ENCODE measurements at regions not wholly inside any gene's neighbourhood (a gene's known extent, or its start where the extent isn't known, plus 50 kb on each side); places are given as distances from the start of the nearest gene placed in this dataset.
A peak's percentile ranks its signal among the peaks of the same experiment; 100 is the strongest.

DNA sequence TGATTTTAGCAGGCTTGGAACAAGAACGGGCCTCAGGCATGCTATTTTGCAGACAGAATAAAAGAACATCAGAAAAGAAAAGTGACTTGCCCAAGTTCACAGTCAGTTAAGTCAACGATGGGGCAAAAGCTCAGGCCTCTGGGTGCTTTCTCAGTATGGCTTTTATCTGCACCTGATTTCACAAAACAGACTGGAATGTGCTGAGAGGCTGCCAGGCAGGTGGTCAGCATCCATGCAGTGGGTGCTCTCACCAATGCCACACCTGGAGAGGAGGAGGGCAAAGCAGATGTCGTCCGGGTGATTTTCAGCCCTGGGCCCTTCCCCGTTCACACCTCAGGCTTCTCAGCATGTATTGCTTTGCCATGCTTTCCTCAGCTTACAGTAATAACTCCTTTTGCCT lies 854.6 kb downstream of the RNF144A start:
- DNase-seq (ENCODE audit: insufficient read length, low spot score): no peak

DNA sequence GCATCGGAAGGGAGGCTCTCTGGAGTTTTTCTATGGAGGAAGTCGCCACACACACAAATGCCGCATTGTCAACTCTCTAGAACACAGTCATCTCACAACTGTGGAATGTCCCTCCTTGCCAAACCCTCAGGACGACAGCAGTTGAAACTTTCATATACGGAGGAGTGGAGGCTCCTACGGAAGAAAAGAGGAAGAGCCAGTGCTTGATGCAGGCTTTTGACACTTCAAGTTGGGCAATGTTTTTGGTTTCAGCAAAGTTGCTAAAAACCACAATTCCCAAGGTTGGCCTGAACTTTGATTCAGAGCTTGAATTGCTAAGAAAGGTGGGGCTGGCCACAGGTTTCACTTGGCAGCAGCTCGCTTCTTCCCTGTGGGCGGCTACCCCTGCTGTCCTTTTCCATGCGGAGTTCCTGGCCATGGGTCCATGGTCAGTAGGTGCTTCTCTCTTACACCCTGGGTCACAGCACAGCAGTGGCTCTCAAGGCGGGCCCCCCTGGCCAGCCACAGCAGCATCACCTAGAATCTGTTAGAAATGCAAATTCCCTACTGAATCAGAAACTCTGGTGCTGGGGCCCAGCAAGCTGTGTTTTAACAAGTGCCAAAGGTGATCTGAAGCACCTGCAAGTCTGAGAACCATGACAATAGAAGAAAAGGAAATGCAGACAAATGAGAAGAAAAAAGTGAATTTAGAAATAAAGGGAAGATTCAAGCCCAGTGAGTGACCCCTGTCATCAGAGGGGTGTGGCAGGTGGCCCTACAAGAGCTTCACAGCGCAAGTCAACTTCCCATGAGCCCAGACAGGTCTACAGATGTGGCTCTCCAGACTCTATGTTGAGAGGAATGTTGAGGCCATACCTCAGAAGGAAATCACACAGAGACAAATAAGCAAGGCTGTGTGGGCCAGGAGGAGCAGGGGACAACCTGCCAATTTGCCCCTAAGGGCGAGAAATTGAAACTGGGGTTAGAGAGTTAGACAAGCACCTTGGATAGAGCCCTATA lies 856.4 kb downstream of the RNF144A start:
- peak; percentile 7 for DNase-seq (ENCODE audit: insufficient read length, low spot score)
- peak; percentile 82 for FAIRE-seq

More for the DNA sequence above, 854.6 kb downstream of the RNF144A start:
- FAIRE-seq: no peak

DNA sequence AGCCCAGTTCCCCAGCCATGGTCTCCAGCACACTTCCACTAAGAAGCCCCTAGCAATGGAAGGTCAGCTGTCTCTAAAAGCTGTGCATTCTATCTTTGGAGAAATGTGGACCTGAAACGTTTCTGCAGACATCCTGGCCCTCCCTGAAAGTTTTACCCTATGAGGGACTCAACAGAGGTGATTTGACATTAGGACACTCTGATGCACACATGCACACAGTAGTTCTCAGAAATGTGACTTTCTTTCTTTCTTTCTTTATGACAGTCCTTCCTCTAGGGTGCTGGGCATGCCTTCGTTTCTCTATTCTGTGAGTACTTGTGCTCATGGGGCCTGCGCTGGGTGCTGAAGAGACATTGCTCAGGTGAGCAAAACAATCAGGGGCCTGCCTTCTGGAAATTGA lies 857.3 kb downstream of the RNF144A start:
- no peak for FAIRE-seq

DNA sequence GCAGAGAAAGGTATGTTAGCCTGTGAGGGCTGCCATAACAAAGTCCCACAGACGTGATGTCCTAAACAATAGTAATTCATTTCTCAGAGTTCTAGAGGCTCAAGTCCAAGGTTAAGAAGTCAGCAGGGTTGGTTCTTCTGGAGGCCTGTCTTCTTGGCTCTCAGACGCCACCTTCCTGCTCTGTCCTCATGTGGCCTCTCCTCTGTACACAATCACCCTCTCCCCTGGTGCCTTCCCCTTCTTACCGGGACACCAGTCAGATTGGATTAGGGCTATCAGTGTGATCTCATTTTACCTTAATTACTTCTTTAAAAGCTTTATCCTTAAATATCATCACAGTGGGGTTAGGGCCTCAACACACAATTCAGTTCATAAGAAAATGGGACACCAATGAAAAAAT lies 860.5 kb downstream of the RNF144A start:
- no peak for FAIRE-seq
- DNase-seq (ENCODE audit: insufficient read length, low spot score): no peak

More for the DNA sequence above, 857.3 kb downstream of the RNF144A start:
- DNase-seq (ENCODE audit: insufficient read length, low spot score): no peak

DNA sequence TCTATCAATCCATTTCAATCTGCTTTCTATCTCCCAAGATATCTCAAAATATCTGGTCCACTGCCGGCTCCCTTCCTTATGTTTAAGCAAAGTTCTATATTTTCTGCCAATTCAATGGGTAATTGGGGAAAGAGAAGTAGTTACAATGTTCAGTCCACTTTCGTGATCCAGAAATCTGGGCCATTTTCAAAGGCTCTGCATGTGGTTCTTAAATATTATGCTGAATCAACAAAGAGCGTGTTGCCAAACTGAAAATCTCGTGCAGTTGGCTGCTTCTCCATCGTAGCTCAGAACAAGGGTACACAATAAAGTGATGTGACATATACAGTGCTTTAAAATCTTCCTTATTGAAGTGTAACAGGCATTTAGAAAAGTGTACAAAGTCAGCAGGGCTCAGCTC lies 863.1 kb downstream of the RNF144A start:
- no peak for FAIRE-seq
- DNase-seq (ENCODE audit: insufficient read length, low spot score): no peak

DNA sequence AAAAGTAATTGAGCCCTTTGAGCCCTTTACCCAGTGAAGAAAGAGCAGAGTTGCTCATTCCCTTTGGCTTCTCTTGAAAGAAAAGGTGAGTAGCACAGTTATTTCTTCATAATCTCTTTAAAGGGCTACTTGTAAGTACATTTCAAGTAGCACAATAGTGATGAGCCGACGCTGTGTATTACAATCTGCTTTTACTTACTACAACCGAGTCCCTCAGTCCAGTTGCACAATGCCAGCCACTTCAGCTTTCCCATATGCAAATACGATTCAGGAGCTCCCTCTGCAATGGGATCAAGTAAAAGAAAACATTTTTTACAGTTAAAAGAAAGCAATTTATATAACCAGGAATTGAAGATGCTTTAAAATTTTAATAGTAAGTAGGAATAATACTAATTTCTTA lies 868.5 kb downstream of the RNF144A start:
- no peak for FAIRE-seq

DNA sequence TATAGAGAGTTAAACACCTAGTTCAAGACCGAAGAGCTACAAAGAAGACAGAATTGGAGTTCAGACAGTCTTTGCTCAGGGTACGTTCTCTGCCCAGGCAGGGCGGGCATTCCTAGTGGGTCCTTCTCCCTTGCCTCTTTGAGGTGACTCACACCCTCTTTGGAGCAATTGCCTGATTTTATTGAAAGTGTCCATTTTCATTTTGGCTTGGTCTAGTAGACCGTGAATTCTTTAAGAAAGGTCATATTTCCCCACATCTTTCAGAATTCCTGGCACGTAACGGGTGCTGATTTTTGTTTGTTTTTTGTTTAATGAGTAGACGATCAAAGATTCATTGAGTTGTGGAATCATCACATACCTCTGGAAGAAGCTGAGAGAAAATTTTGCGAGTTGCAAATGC lies 871.5 kb downstream of the RNF144A start:
- DNase-seq (ENCODE audit: insufficient read length, low spot score) (no peak), FAIRE-seq (no peak)

More for the DNA sequence above, 868.5 kb downstream of the RNF144A start:
- DNase-seq (ENCODE audit: insufficient read length, low spot score): no peak

DNA sequence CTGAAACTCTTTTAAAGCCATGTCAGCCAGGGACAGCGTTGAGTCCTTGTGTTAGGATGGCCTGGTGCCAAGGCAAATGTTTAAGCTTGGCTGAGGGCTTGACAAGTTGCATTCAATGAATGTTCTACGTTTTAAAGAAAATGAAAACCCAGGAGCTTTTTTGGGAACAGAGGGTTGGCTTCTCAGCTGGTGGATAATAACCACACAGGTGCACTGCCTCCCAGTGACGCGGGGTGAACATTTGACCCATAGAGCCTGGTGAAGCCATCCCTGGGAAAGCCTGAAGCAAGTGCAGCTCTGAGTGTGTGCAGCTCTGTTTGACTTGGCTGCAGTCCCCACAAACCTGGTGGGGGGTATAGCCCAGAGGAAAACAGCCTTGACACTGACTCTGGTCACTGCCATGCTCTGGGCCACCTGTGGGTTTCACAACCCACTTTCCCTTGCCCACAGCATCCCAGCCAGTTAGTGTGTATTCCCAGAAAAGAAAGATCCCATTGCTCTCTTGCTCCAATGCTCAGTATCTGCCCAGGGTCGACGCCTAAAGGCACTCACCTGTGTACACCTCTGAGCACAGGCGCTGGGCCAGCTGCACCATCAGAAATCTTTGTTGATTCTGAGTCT lies 874.9 kb downstream of the RNF144A start:
- FAIRE-seq (no peak), DNase-seq (ENCODE audit: insufficient read length, low spot score) (no peak)

DNA sequence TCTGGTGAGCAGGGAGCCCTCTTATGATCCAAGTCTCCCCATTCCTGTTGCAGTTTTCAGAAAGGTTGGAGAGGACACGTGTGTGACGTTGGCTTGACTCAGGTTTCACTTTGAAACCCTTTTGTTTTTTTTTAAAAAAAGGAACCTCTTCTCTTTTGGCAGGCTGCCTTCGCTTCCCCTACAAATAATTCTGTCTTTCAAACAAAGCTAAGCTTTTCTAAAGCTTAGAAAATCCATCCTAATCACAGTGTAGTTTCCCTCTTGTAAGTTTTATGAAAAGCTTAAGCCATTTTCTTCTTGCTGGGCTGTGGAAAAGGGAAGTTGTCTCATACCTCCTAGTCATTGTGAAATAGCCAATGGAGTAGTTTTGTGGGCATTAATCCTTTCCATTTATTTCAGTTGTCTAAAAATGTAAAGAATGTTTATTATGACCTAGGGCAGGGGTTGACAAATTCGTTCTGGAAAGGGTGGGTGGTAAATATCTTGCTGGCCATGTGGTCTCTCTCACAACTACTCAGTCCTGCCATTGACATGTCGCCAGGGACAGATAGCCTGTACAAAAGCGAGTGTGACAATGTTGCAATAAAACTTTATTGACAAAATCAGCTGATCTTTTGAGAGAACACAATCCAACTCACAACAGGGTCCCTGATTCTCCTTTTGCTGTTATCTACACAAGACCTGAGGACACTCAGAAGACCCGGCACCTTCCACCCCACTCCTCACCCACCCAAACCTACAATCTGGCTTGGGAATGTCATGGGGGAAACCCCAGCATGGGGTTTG lies 878.8 kb downstream of the RNF144A start:
- no peak for FAIRE-seq
- no peak for DNase-seq (ENCODE audit: insufficient read length, low spot score)

DNA sequence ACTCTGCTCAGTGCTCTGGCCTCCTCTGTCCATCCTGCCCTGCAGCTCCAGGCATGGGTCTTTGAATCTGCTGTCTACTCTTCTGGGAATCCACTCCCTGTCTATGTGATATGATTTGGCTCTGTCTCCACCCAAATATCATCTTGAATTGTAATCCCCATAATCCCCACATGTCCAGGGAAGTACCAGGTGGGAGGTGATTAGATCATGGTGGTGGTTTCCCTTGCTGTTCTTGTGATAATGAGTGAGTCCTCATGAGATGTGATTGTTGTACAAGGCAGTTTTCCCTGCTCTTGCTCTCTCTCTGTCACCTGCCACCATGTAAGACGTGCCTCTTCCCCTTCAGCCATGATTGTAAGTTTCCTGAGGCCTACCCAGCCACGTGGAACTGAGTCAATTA lies 881.8 kb upstream of the ID2 start:
- DNase-seq (ENCODE audit: insufficient read length, low spot score): no peak

DNA sequence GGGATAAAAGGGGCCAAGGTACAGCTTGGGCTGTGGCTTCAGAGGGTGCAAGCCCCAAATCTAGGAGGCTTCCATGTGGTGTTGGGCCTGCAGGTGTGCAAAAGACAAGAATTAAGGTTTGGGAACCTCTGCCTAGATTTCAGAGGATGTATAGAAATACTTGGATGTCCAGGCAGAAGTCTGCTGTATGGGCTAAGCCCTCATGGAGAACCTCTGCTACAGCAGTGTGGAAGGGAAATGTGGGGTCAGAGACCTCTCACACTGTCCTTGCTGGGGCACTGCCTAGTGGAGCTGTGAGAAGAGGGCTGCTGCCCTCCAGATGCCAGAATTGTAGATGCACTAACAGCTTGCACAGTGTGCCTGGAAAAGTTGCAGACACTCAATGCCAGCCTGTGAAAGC lies 880.6 kb upstream of the ID2 start:
- DNase-seq (ENCODE audit: insufficient read length, low spot score) (no peak), FAIRE-seq (no peak)

More for the DNA sequence above, 881.8 kb upstream of the ID2 start:
- FAIRE-seq: no peak

DNA sequence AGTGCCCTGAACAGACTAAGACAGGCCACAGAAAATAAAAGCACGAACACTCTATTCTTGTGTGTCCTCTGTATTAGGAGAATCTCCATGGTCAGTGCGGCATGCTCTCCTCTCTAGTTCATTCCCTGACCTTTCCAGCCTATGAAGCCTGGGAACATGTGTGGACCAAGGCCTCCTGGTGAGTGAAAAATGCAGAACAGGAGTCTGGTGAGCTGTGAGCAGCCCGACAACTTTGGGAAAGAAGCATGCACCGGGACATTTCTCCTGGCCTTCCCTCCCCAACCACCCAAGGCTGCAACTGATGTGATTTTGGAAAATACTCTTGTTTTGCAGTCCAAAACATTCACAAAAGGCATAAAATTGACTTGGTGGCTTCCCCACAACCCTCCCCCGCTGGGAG lies 878.3 kb upstream of the ID2 start:
- FAIRE-seq: no peak

DNA sequence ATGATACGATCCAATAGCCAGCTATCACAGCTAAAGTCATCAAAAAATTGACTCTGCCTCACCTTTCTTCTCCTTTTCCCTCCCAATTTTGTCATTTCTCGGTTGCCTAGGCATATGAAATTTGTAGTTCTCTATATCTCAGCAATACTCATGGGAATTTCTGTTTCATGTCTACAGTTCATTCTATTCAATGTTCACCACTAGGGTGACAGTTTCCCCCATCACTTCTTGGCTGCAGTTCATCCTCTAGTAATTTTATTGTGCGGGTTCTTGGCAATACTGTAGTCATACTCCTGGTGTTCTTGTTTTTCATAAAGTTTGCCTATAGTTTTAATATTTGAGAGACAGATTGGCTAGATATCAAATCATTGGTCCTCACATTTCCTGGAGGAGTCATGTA lies 872.2 kb upstream of the ID2 start:
- DNase-seq (ENCODE audit: insufficient read length, low spot score): no peak
- FAIRE-seq: no peak

More for the DNA sequence above, 878.3 kb upstream of the ID2 start:
- DNase-seq (ENCODE audit: insufficient read length, low spot score): no peak

DNA sequence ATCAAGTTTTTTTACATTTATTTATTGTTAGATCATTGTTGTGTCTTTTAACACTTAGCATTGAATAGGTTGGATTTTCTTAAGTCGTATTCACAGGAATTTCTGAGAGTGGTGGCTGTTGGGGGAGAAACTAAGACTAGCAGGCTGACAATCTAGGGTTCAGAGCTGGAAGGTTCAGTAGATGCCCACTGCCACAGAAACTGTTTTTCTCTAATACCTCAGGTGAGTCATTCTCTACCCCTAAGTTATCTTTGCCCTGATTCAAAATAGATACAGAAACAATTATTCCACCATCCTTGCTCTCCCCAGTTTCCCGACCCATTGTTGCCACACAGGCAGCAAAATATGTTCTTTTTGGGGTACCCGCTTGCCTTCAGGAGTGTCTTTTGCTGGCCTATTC lies 870.8 kb upstream of the ID2 start:
- DNase-seq (ENCODE audit: insufficient read length, low spot score) (no peak), FAIRE-seq (no peak)

DNA sequence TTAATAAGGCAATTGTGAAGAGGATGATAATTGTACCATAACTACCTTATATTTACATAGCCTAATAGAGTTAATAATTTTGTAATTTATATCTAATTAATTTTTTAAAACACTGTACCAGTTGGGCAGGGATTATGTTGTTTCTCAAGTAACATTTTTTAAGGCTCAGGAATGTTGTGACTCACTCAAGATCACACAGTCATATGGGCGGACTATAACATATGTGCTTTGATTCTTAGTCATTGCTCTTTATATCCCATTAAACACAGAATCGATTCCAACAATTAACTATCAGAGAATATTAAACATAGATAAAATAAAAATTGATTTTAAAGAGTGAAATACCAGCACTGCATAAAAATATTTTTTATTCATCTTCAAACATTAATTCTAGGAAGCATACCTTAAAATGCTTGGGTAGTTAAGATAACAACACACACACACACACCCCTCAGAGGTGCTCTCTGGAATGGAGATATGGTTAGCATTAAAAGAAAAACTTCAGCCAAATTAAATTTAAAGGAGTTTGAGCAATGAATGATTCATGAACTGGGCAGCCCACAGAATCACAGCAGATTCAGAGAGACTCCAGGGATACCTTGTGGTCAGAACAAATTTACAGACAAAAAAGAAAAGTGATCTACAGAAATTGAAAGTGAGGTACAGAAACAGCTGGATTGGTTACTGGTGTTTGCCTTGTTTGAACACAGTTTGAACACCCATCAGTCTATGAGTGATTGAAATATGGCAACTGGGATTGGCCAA lies 869.4 kb upstream of the ID2 start:
- FAIRE-seq (no peak), DNase-seq (ENCODE audit: insufficient read length, low spot score) (no peak)

DNA sequence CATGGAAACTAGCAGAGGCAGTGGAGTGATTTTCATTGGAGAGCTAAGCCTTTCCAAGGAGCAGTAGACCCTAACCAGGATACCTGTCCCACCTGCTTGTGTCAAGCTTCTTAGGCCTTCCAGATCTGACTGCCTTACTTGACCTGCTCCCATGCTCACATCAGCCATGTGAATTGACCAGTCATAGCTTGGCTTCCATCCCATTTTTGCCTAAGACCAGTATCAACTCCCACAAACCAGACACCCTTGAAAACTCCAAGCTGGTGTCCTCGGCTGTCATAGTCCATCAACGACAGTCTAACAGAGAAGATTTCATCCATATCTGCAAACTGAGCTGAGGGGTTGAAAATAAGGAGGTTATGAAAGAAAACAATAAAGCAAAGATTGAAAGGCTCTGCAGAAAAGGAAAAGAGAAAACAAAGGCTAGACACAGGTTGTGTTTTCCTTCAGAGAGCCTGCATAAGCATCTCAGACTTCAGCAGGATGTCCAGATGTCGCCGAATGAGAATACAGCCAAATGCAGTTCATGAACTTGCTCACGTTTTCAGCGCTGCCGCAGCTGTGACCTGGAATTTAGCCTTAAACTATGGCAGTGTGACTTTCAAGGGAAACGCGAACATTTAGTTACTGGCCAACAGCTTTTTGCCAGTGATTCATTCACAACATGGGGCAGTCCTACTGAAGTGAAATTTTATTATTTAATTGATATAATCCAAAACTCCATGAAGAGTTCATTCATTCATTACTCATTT lies 868.1 kb upstream of the ID2 start:
- FAIRE-seq: no peak
- DNase-seq (ENCODE audit: insufficient read length, low spot score): no peak

DNA sequence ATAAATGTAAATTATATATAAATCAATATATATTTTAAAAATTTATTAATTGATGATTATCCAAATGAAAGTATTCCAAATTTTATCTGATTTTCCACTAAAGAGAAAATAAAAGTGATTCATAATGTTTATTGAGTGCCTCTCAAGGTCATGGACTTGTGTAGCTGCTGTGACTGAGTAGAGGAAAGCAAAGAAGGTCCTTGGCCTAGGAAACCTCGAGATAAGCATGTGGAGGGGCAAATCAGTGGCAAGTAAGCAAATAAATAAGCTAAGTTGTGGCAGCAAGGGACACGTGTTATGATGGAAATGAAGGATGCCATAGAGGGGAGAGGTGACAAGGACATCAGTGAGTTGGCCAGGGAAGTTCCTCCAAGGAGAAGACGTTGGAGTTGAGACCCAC lies 866.1 kb upstream of the ID2 start:
- DNase-seq (ENCODE audit: insufficient read length, low spot score) (no peak), FAIRE-seq (no peak)

DNA sequence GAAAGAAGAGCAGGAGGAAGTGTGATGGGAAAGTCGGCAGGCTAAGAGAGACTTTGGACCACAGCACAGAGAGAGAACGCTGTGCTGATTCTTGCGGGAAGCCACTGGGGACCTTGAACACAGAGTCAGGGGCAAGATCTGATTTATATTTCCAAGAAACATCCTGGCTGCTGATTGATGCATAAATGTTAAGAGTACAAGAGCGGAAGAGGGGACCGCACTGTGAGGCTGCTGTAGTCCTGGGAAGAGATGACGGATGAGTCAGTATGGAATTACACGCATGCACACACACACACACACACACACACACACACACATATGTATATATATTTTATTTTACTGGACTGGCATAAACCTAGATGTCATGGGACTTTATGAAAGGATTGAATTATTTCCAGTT lies 865.6 kb upstream of the ID2 start:
- FAIRE-seq (no peak), DNase-seq (ENCODE audit: insufficient read length, low spot score) (no peak)

DNA sequence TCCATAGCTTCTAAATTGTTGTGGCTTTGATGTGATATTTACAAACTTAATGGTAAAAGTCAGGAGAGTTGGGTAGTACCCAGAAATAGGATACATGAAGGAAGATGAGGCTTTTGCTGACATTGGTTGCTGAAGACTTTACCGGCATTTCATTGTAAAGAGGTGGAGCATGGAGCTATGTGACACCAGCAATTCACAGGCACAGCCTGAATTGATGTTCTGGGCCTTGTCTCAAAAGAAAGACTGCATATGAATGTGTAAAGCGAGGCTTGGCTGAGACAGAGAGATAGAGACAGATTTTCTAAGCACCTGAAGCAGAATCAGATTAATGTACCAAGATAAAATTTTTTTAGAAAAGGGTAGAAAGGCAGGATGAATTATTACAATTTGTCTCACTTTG lies 864.9 kb upstream of the ID2 start:
- FAIRE-seq (no peak), DNase-seq (ENCODE audit: insufficient read length, low spot score) (no peak)

DNA sequence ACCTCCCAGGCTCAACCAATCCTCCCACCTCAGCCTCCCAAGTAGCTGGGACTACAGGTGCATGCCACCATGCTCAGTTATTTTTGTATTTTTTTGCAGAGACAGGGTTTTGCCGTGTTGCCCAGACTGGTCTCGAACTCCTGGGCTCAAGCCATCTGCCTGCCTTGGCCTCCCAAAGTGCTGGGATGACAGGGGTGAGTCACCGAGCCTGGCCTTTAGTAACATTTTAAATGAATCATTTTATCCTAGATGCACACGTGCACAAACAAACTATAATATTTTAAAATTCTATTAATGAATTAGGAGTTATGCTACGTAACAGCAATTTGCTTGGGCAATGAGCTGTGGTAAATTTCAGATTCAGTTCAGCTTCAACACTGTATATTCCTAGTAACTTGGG lies 862.5 kb upstream of the ID2 start:
- no peak for DNase-seq (ENCODE audit: insufficient read length, low spot score)
- FAIRE-seq: no peak

Measured in GM19239 (cell line).